ENCODE measurements at regions not wholly inside any gene's neighbourhood (a gene's known extent, or its start where the extent isn't known, plus 50 kb on each side); places are given as distances from the start of the nearest gene placed in this dataset.

DNA sequence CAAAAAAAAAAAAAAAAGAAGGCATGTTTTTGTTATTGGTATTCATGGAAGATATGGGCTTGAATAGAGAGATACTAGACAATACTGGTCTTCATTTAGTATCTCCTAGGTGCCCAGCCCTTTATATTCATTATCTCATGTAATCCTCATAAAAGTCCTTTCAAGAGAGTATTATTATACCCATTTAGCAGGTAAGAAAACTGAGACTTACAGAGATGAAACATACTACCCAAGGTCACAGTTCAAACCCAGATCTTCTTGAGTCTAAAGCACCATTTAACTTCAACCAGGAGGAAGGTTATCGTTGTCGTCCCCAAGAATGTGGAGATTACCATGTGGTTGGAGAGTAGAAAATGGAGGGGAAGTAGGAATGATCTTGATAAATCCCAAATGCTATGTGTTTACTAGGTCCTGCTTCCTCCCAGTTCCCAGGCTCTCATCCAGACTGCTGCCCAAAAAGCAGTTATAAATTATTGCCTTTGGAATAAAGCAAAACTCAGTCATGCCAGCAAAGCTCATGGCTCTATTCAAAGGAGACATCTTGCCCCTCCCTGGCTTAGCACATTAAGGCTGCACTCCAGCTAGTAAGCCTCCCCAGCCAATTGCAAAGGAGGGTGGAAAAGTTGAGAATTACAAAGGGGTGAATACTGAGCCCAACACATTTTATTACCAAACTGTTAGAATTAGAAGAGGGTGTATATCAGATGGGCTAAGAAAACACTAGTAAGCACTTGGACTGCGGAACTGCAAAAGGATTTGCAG is 163.9 kb downstream of the PIK3R1 start:
- H3K9me2 ChIP-seq (ENCODE audit: low read depth, low read length): no peaks in the 10 kb centered on the region
- no peaks in the 10 kb centered on the region for H3K4me1 ChIP-seq (ENCODE audit: insufficient read depth, low read length, severe bottlenecking)
- no peak overlapping the region for H3K27ac ChIP-seq (ENCODE audit: low read depth, low read length, poor library complexity, severe bottlenecking)
- H3K79me2 ChIP-seq (ENCODE audit: insufficient read depth, low read length): no peaks in the 10 kb centered on the region
- H3F3A ChIP-seq (ENCODE audit: insufficient read depth, low read length): no peaks in the 10 kb centered on the region
- H3K4me3 ChIP-seq (ENCODE audit: low read depth, low read length, poor library complexity, severe bottlenecking): no peak overlapping the region
- H3K27me3 ChIP-seq (ENCODE audit: insufficient read depth, low read length): no peaks in the 10 kb centered on the region
- no peak overlapping the region for H3K9ac ChIP-seq (ENCODE audit: low read length)
- no peaks in the 10 kb centered on the region for H3K9me3 ChIP-seq (ENCODE audit: low read length)
- TF ChIP-seq, protein P1, sequence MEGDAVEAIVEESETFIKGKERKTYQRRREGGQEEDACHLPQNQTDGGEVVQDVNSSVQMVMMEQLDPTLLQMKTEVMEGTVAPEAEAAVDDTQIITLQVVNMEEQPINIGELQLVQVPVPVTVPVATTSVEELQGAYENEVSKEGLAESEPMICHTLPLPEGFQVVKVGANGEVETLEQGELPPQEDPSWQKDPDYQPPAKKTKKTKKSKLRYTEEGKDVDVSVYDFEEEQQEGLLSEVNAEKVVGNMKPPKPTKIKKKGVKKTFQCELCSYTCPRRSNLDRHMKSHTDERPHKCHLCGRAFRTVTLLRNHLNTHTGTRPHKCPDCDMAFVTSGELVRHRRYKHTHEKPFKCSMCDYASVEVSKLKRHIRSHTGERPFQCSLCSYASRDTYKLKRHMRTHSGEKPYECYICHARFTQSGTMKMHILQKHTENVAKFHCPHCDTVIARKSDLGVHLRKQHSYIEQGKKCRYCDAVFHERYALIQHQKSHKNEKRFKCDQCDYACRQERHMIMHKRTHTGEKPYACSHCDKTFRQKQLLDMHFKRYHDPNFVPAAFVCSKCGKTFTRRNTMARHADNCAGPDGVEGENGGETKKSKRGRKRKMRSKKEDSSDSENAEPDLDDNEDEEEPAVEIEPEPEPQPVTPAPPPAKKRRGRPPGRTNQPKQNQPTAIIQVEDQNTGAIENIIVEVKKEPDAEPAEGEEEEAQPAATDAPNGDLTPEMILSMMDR (IDR thresholded peaks at IDR 0.05; ENCODE audit: low read length): no peak
- no peak for TF ChIP-seq EZH2 (IDR thresholded peaks at IDR 0.05; ENCODE audit: borderline replicate concordance, low read length)
- H4K20me1 ChIP-seq (ENCODE audit: insufficient read depth, low read length): no peaks in the 10 kb centered on the region
- no peak overlapping the region for H2AFZ ChIP-seq (ENCODE audit: low read length)
- H3K36me3 ChIP-seq (ENCODE audit: insufficient read depth, low read length): no peaks in the 10 kb centered on the region
- no peak overlapping the region for H3K4me2 ChIP-seq (ENCODE audit: low read length)

- Histone ChIP-seq H3K36me3 (ENCODE audit: insufficient read depth, low read length) (no peaks in the 10 kb centered on the region), H3K79me2 (ENCODE audit: insufficient read depth, low read length) (no peaks in the 10 kb centered on the region), H4K20me1 (ENCODE audit: insufficient read depth, low read length) (no peaks in the 10 kb centered on the region), H3K4me3 (ENCODE audit: low read depth, low read length, poor library complexity, severe bottlenecking) (no peak overlapping the region), H3K9me2 (ENCODE audit: low read depth, low read length) (no peaks in the 10 kb centered on the region), H3K4me1 (ENCODE audit: insufficient read depth, low read length, severe bottlenecking) (no peaks in the 10 kb centered on the region), H3K27ac (ENCODE audit: low read depth, low read length, poor library complexity, severe bottlenecking) (no peak overlapping the region), H3F3A (ENCODE audit: insufficient read depth, low read length) (no peaks in the 10 kb centered on the region), H2AFZ (ENCODE audit: low read length) (no peak overlapping the region), H3K9me3 (ENCODE audit: low read length) (no peaks in the 10 kb centered on the region), H3K4me2 (ENCODE audit: low read length) (no peak overlapping the region), H3K27me3 (ENCODE audit: insufficient read depth, low read length) (no peaks in the 10 kb centered on the region), H3K9ac (ENCODE audit: low read length) (no peak overlapping the region)
- no peak for TF ChIP-seq EZH2 (IDR thresholded peaks at IDR 0.05; ENCODE audit: borderline replicate concordance, low read length)
Observed at GRCh38 chr5:68380078-68380477, 164.5 kb downstream of the PIK3R1 start.

DNA sequence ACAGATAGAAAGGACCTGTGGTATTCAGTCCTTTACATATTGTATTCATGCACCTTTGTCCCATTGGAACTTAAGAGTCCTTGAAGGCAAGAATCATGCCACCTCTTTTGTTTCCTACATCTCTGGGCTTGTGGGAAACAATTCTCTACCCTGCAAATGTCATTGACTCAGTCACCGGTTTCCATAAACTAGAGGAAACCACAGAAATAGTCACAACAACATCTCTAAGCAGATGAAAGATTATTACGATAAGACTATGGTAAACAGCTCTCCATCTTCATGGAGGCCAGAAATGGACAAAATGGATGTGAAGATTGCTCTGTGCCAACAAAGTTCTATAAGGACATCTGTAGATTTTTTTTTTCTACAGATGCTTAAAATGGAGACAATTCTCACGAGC is 165.5 kb downstream of the PIK3R1 start:
- Histone ChIP-seq H4K20me1 (ENCODE audit: insufficient read depth, low read length) (no peaks in the 10 kb centered on the region), H3K36me3 (ENCODE audit: insufficient read depth, low read length) (no peaks in the 10 kb centered on the region), H2AFZ (ENCODE audit: low read length) (no peak overlapping the region), H3K9ac (ENCODE audit: low read length) (no peak overlapping the region), H3K4me3 (ENCODE audit: low read depth, low read length, poor library complexity, severe bottlenecking) (no peak overlapping the region), H3K27ac (ENCODE audit: low read depth, low read length, poor library complexity, severe bottlenecking) (no peak overlapping the region), H3K9me2 (ENCODE audit: low read depth, low read length) (no peaks in the 10 kb centered on the region), H3K9me3 (ENCODE audit: low read length) (no peaks in the 10 kb centered on the region), H3K4me2 (ENCODE audit: low read length) (no peak overlapping the region), H3K79me2 (ENCODE audit: insufficient read depth, low read length) (no peaks in the 10 kb centered on the region), H3F3A (ENCODE audit: insufficient read depth, low read length) (no peaks in the 10 kb centered on the region), H3K4me1 (ENCODE audit: insufficient read depth, low read length, severe bottlenecking) (no peaks in the 10 kb centered on the region), H3K27me3 (ENCODE audit: insufficient read depth, low read length) (no peaks in the 10 kb centered on the region)
- TF ChIP-seq, protein P1 (IDR thresholded peaks at IDR 0.05; ENCODE audit: low read length): no peak
- no peak for TF ChIP-seq EZH2 (IDR thresholded peaks at IDR 0.05; ENCODE audit: borderline replicate concordance, low read length)

DNA sequence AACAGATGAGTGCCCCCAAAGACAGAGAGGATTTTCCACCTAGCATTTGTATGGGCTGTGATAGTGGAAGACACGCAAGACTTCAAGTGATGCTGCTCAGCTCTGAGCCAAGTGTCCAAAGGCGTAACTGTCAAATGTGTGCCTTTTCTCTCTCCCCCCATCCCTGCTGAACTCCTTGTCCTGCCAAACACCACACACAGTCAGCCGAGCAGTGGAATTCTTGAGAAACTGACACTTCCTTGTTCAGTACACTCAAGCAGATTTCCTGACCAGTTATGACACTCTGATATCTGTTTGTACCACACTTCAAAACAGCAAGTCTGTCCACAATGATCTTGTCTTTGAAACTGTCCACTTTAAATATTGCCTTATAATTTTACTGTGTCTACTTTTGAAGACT is 166.4 kb downstream of the PIK3R1 start:
- Histone ChIP-seq H3K4me3 (ENCODE audit: low read depth, low read length, poor library complexity, severe bottlenecking) (no peak overlapping the region), H3F3A (ENCODE audit: insufficient read depth, low read length) (no peaks in the 10 kb centered on the region), H3K79me2 (ENCODE audit: insufficient read depth, low read length) (no peaks in the 10 kb centered on the region), H3K9me2 (ENCODE audit: low read depth, low read length) (no peaks in the 10 kb centered on the region), H3K4me2 (ENCODE audit: low read length) (no peak overlapping the region), H3K27me3 (ENCODE audit: insufficient read depth, low read length) (no peaks in the 10 kb centered on the region), H3K9me3 (ENCODE audit: low read length) (no peaks in the 10 kb centered on the region), H2AFZ (ENCODE audit: low read length) (no peak overlapping the region), H3K27ac (ENCODE audit: low read depth, low read length, poor library complexity, severe bottlenecking) (no peak overlapping the region), H3K36me3 (ENCODE audit: insufficient read depth, low read length) (no peaks in the 10 kb centered on the region), H3K4me1 (ENCODE audit: insufficient read depth, low read length, severe bottlenecking) (no peaks in the 10 kb centered on the region), H3K9ac (ENCODE audit: low read length) (no peak overlapping the region), H4K20me1 (ENCODE audit: insufficient read depth, low read length) (no peaks in the 10 kb centered on the region)
- no peak for TF ChIP-seq EZH2 (IDR thresholded peaks at IDR 0.05; ENCODE audit: borderline replicate concordance, low read length)
- TF ChIP-seq, protein P1 (IDR thresholded peaks at IDR 0.05; ENCODE audit: low read length): no peak
